CD14-positive monocyte (primary cell): ENCODE measurements at regions not wholly inside any gene's neighbourhood (a gene's known extent, or its start where the extent isn't known, plus 50 kb on each side); places are given as distances from the start of the nearest gene placed in this dataset.

ENCODE experiments used
- DNase-seq, 3 donors: peaks; one replicate each; pipeline ENCODE4 v3.0.0-alpha.2; 2011 to 2022
- H2AFZ ChIP-seq: 2 replicates; pipeline ENCODE4 v1.6.0; 2012; ENCODE audit warnings: mild to moderate bottlenecking, low read depth, low read length, inconsistent platforms; ENCODE audit not compliant: insufficient read depth, poor library complexity, severe bottlenecking
- H3K27ac ChIP-seq, 2 donors: 1 replicate in 1 of 2; 2 replicates in 1 of 2; pipeline ENCODE4 v1.5.1; 2012 to 2013; ENCODE audit warnings: low read length in 2 of 2, control low read depth in 1 of 2, inconsistent platforms in 1 of 2, low read depth in 1 of 2, mild to moderate bottlenecking in 1 of 2
- H3K27me3 ChIP-seq, 2 donors: one replicate each; pipeline versions ENCODE4 v1.6.0 to v1.6.1; 2011 to 2013; ENCODE audit warnings: low read length in 2 of 2; ENCODE audit not compliant: control insufficient read depth in 2 of 2, insufficient read depth in 2 of 2
- H3K36me3 ChIP-seq, 2 donors: replicated peaks in 1 of 2; 1 replicate in 1 of 2; 2 replicates in 1 of 2; pipeline versions ENCODE4 v1.5.1 to v1.6.1; 2012 to 2013; ENCODE audit warnings: low read length in 2 of 2, control low read depth in 1 of 2, inconsistent platforms in 1 of 2, mild to moderate bottlenecking in 1 of 2; ENCODE audit not compliant: insufficient read depth in 2 of 2, control insufficient read depth in 1 of 2
- H3K4me1 ChIP-seq, 2 donors: 1 replicate in 1 of 2; 2 replicates in 1 of 2; pipeline versions ENCODE4 v1.5.1 to v1.6.1; 2012 to 2013; ENCODE audit warnings: low read length in 2 of 2, control low read depth in 1 of 2, inconsistent platforms in 1 of 2, mild to moderate bottlenecking in 1 of 2, moderate library complexity in 1 of 2; ENCODE audit not compliant: insufficient read depth in 2 of 2, control insufficient read depth in 1 of 2
- H3K4me2 ChIP-seq: replicated peaks from 2 replicates; pipeline ENCODE3; 2012; ENCODE audit warnings: low read length, moderate library complexity, mild to moderate bottlenecking; ENCODE audit not compliant: poor library complexity, severe bottlenecking; ENCODE audit errors: extremely low read depth
- H3K4me3 ChIP-seq, 3 experiments: fragments of 200-600 bp in 1 of 3; sonication (generic) in 1 of 3; replicated peaks in 1 of 3; 1 replicate in 2 of 3; 2 replicates in 1 of 3; pipeline ENCODE4 v1.5.1; 2011 to 2013; ENCODE audit warnings: low read length in 3 of 3, mild to moderate bottlenecking in 3 of 3, control low read depth in 2 of 3, low read depth in 2 of 3, inconsistent platforms in 1 of 3, moderate library complexity in 1 of 3
- H3K79me2 ChIP-seq: 2 replicates; pipeline ENCODE4 v1.6.0; 2012; ENCODE audit warnings: mild to moderate bottlenecking, control low read depth, inconsistent platforms, low read length, moderate library complexity; ENCODE audit not compliant: insufficient read depth
- H3K9ac ChIP-seq: 2 replicates; pipeline ENCODE4 v1.6.0; 2017; ENCODE audit warnings: low read length, mild to moderate bottlenecking; ENCODE audit not compliant: insufficient read depth, poor library complexity, severe bottlenecking
- H3K9me3 ChIP-seq, 2 donors: replicated peaks in 1 of 2; 1 replicate in 1 of 2; 2 replicates in 1 of 2; pipeline versions ENCODE4 v1.5.1 to v1.6.1; 2012 to 2013; ENCODE audit warnings: low read length in 2 of 2, control low read depth in 1 of 2; ENCODE audit not compliant: control insufficient read depth in 1 of 2, insufficient read depth in 1 of 2
- H4K20me1 ChIP-seq: 2 replicates; pipeline ENCODE4 v1.6.0; 2012; ENCODE audit warnings: mild to moderate bottlenecking, low read length, control low read depth, moderate library complexity; ENCODE audit not compliant: insufficient read depth
- H3K27ac Mint-ChIP-seq, 7 donors: one replicate each; pipeline ENCODE4 v1.8.0; 2020; ENCODE audit warnings: mild to moderate bottlenecking in 7 of 7, mixed read lengths in 7 of 7, moderate library complexity in 6 of 7, inconsistent platforms in 2 of 7
- H3K27me3 Mint-ChIP-seq, 3 donors: one replicate each; pipeline ENCODE4 v1.8.0; 2021 to 2022; ENCODE audit warnings: low read depth in 3 of 3, mild to moderate bottlenecking in 3 of 3, mixed read lengths in 3 of 3, moderate library complexity in 3 of 3, inconsistent platforms in 1 of 3
- H3K36me3 Mint-ChIP-seq, 2 donors: one replicate each; pipeline ENCODE4 v1.8.0; 2020; ENCODE audit warnings: mixed read lengths in 2 of 2, inconsistent platforms in 1 of 2, mild to moderate bottlenecking in 1 of 2
- H3K4me1 Mint-ChIP-seq: one replicate; pipeline ENCODE4 v1.8.0; 2020; ENCODE audit warnings: mild to moderate bottlenecking, mixed read lengths
- H3K4me3 Mint-ChIP-seq, 2 donors: one replicate each; pipeline ENCODE4 v1.8.0; 2020; ENCODE audit warnings: mild to moderate bottlenecking in 2 of 2, mixed read lengths in 2 of 2, moderate library complexity in 1 of 2
- H3K9me3 Mint-ChIP-seq, 7 donors: one replicate each; pipeline ENCODE4 v1.8.0; 2020 to 2022; ENCODE audit warnings: mixed read lengths in 7 of 7, mild to moderate bottlenecking in 6 of 7, moderate library complexity in 6 of 7, inconsistent platforms in 2 of 7
- WGBS: methylation state at CpG from one replicate; pipeline ENCODE4 v1.1.5; 2013; ENCODE audit warnings: missing lambda C conversion rate; ENCODE audit not compliant: insufficient coverage; 5-methylcytosine and 5-hydroxymethylcytosine counted together
- intact Hi-C, 2 donors: fragments of 100-400 bp; cut with micrococcal nuclease; formaldehyde crosslinking; loops; one replicate each; pipeline versions ENCODE4 v1.15.0 to v1.15.1; 2023
- TF ChIP-seq, protein P1 (sequence below): fragments of 200-600 bp; IDR thresholded peaks from one replicate; pipeline ENCODE4 v1.8.0; 2022; ENCODE audit warnings: antibody characterized with exemption, mild to moderate bottlenecking

DNA sequence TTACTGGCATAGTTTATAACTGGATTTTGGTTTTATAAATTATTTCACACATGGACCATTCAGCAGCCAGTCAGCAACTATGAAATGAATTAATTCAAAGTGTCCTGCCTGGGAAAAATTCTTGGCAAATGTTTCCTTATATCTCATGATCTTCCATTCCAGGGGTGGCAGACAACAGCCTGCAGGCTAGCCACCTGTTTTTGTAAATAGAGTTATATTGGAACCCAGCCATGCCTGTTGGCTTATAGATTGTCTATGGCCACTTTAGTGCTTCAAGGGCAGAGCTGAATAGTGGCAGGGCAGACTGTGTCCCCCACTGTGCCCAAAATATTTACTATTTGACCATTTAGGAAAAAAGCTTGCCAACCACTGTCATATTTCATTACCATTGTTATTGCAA lies 613.7 kb downstream of the TMEM114 start:
- Histone ChIP-seq H4K20me1 (no peaks in the 10 kb centered on the region), H3K4me2 (no peak overlapping the region), H3K9me3 (no peaks in the 10 kb centered on the region), H3K4me3 (no peak overlapping the region), H3K4me1 (no peaks in the 10 kb centered on the region), H3K79me2 (no peaks in the 10 kb centered on the region), H3K27me3 (no peaks in the 10 kb centered on the region), H3K27ac (no peak overlapping the region), H2AFZ (no peak overlapping the region), H3K9ac (no peak overlapping the region), H3K36me3 (no peaks in the 10 kb centered on the region)
- H3K27ac Mint-ChIP-seq: no peak overlapping the region
- TF ChIP-seq, protein P1, sequence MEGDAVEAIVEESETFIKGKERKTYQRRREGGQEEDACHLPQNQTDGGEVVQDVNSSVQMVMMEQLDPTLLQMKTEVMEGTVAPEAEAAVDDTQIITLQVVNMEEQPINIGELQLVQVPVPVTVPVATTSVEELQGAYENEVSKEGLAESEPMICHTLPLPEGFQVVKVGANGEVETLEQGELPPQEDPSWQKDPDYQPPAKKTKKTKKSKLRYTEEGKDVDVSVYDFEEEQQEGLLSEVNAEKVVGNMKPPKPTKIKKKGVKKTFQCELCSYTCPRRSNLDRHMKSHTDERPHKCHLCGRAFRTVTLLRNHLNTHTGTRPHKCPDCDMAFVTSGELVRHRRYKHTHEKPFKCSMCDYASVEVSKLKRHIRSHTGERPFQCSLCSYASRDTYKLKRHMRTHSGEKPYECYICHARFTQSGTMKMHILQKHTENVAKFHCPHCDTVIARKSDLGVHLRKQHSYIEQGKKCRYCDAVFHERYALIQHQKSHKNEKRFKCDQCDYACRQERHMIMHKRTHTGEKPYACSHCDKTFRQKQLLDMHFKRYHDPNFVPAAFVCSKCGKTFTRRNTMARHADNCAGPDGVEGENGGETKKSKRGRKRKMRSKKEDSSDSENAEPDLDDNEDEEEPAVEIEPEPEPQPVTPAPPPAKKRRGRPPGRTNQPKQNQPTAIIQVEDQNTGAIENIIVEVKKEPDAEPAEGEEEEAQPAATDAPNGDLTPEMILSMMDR: no peak
- H3K9me3 Mint-ChIP-seq: peaks cover 0 to 10% (median 2%) of the 10 kb centered on the region in 7 donors
- H3K4me1 Mint-ChIP-seq: no peaks in the 10 kb centered on the region
- no peaks in the 10 kb centered on the region for H3K27me3 Mint-ChIP-seq
- no peak overlapping the region for H3K4me3 Mint-ChIP-seq
- no peak for DNase-seq
- intact Hi-C loops: no loop called here
- H3K36me3 Mint-ChIP-seq: no peaks in the 10 kb centered on the region

DNA sequence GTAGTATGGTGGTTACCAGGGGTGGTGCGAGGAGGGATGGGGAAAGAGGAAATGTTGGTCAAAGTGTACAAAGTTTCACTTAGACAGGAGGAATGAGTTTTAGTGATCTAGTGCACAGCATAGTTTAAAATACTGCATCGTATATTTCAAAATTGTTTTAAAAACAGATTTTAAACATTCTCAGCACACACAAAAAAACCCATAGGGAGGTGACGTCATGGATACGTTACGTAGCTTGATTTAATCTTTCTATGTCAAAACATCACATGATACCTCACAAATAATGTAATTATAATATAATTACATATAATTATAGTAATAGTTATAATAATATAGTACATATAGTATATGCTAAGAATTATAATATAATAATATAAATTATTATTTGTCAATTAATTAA lies 614.2 kb downstream of the TMEM114 start:
- no CpG with 5 or more reads among the region's 5 CpGs for WGBS
- intact Hi-C loops: no loop called here
- H3K9me3 ChIP-seq: no peaks in the 10 kb centered on the region
- H3K4me1 ChIP-seq: no peaks in the 10 kb centered on the region
- no peaks in the 10 kb centered on the region for H3K79me2 ChIP-seq
- H3K27ac ChIP-seq: no peak overlapping the region
- no peaks in the 10 kb centered on the region for H3K36me3 ChIP-seq
- H3K27me3 ChIP-seq: no peaks in the 10 kb centered on the region
- no peaks in the 10 kb centered on the region for H3K4me1 Mint-ChIP-seq
- TF ChIP-seq, protein P1: no peak
- no peak overlapping the region for H3K4me3 Mint-ChIP-seq
- no peaks in the 10 kb centered on the region for H3K27me3 Mint-ChIP-seq
- no peaks in the 10 kb centered on the region for H3K36me3 Mint-ChIP-seq
- peaks cover 0 to 10% (median 2%) of the 10 kb centered on the region in 7 donors for H3K9me3 Mint-ChIP-seq
- H4K20me1 ChIP-seq: no peaks in the 10 kb centered on the region
- H3K9ac ChIP-seq: no peak overlapping the region
- H2AFZ ChIP-seq: no peak overlapping the region
- no peak for DNase-seq
- no peak overlapping the region for H3K27ac Mint-ChIP-seq
- H3K4me3 ChIP-seq: no peak overlapping the region
- H3K4me2 ChIP-seq: no peak overlapping the region
